NOMO-1 (cell line): ENCODE measurements at regions not wholly inside any gene's neighbourhood (a gene's known extent, or its start where the extent isn't known, plus 50 kb on each side); places are given as distances from the start of the nearest gene placed in this dataset.
"Not testable (repeated sequence)": the region's sequence is repeated elsewhere in the genome, so short reads cannot be mapped to it uniquely, and the experiment has no call there.

Experiments used
- DNase-seq, 2 experiments: peaks; one replicate each; lab custom pipeline; 2025; ENCODE audit not compliant: unreplicated experiment in 2 of 2; lab: John Stamatoyannopoulos, UW

DNA sequence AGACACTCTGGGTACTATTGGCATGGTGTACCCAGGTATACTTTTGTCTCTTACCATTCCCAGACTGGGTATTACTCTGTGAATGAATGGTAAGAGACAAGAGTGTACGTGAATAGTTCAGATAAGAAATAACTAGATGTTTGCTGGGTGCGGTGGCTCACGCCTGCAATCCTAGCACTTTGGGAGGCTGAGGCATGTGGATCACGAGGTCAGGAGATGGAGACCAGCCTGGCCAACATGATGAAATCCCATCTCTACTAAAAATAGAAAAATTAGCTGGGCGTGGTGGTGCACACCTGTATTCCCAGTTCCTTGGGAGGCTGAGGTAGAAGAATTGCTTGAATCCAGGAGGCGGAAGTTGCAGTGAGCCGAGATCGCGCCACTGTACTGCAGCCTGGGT is 75.8 kb upstream of the VKORC1L1 start:
- not testable (repeated sequence) for DNase-seq

DNA sequence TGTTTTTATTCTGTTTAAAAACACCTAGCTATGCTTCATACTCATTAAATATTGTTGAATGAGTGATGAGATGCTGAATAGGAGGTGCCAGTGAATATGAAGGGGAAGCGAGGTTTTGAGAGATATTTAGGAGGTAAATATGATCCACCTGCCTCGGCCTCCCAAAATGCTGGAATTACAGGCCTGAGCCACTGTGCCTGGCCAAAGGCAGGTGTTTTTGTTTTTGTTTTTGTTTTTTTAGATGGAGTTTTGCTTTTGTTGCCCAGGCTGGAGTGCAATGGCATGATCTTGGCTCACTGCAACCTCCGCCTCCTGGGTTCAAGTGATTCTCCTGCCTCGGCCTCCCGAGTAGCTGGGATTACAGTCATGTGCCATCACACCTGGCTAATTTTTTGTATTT is 75.3 kb upstream of the VKORC1L1 start:
- not testable (repeated sequence) for DNase-seq

DNA sequence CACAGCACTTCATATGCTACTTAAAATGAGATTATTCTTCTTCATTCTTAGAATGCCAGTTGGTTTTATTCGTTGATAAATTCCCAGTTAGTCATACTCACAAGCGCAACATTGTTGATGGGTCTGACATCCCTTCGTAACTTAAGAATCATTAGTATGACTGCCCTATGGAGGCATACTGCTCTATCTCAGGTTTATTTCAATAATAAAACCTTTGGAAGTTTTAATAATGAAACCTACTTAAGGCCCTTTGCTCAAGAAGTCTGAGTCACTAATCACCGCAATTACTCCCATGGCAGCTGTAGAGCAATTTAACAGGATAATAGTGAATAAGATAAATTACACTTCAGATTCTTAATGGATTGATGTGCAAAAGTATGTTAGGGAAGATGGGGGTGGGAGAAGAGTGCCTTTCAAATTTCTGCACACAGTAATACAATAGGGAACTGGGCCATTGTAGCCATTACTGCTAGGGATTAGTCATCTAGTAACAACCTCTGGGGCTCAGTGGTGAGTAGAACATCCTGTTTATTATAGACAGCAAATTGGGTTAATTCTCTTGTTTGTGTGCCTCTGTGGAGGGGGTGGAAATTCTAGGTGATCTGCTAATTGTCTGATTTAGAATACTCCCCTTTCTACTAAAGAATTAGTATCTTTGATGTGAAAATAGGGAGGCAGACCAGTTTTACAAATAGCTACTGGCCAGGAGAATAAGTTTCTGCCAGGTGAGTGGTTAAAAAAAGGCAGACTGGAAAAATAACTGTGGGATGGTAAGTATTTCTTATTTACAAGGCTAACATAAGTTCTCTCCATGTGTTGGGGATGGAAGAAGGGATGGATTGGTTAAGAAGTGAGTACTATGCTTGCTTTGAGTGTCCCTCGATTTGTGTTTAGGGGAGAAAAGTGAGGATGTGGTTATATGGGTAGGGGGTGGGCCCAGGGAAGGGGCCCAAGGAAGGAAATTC is 74.5 kb upstream of the VKORC1L1 start:
- peak in 1 of 2 experiments; percentile 5 for DNase-seq

DNA sequence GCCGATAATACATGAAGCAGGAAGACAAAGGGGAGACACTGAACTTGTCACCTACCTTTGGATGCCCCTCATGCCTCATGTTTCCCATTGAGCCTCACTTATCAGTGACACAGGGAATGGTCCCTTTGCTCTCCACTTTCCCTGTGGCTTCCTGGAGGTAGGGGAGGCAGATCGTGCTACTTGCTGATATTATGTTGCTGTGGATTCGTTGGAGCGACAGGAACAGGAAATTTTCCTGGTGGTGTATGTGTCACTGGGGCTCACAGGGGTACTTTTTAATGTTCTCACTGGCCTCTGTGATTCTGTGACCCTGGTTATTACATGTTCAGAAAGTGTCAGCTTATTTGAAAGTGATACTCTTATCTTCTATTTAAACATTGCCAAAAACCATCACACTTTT is 72.7 kb upstream of the VKORC1L1 start:
- DNase-seq, result not testable (repeated sequence)

DNA sequence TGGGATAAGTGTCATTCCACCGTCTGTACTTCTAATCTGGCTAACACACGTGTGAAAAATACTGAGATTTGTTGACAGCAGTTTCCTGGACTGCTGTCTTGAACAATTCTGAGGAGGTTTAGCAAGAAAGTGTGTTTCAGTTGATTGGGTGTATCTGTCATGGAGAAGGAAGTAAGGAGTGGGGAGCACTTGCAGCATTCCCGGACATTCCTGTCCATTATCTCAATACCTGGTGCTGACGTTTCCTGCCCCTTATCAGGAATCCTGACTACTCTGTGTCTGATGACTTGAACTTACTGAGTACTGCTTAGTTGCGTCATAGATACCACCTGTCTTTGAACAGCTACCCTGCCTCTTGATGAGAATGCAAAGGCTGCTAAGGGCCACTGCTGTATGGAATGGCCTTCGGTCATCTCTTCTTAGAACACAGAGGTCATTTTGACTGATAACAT is 72.0 kb upstream of the VKORC1L1 start:
- DNase-seq, result no peak

DNA sequence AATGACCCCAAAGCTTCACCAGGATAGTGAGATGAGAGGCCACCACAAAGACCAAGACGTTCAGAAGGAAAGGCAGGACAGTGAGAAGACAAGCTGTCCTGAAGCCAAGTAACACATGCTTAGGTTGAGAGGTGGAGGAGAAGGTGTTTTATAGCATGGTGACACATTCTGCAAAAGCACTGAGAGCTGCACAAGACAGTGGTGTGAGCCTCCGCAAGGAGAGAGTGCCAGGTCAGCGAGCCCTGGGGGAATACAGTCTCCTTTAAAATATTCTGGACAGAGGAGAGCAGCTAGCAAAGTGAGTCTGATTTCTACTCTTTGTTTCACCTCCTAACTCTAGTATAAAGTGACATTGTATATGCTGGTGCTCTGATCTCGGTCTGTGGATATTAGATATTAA is 68.0 kb upstream of the VKORC1L1 start:
- no peak for DNase-seq

DNA sequence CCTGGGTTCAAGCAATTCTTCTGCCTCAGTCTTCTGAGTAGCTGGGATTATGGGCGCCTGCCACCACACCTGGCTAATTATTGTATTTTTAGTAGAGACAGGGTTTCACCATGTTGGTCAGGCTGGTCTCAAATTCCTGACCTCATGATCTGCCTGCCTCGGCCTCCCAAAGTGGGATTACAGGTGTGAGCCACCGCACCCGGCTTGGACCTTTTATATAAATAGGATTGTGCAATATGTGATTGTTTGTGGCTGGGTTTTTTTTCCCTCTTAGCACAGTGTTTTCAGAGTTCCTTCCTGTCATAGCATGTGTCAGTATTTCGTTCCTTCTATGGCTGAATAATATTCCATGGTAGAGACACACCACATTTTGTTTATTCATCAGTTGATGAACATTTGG is 65.8 kb upstream of the VKORC1L1 start:
- not testable (repeated sequence) for DNase-seq

DNA sequence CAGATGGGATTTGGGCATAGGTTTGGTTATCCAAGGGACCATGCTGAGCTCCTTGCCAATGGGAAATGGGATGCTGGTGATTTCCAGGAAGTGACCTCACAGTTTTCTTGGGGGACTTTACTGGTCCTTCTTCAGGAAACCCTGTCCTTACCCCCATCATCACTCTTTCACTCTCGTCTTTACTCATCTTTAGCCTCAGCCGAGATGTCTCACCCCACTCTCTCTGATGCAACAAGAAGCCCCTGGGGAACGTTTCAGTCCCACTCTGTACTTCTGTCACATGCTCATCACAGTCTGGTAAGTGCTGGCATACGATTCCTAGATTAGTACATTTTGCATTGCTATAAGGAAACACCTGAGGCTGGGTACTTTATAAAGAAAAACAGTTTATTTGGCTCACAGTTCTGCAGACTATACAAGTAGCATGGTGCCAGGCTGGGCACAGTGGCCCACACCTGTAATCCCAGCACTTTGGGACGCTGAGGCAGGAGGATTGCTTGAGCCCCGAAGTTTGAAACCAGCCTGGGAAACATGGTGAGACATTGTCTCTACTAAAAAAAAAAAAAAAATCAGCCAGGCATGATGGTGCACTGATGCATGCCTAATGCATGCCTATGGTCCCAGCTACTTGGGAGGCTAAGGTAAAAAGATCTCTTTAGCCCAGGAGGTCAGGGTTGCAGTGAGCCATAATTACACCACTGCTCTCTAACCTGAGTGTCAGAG is 63.5 kb upstream of the VKORC1L1 start:
- no peak for DNase-seq

DNA sequence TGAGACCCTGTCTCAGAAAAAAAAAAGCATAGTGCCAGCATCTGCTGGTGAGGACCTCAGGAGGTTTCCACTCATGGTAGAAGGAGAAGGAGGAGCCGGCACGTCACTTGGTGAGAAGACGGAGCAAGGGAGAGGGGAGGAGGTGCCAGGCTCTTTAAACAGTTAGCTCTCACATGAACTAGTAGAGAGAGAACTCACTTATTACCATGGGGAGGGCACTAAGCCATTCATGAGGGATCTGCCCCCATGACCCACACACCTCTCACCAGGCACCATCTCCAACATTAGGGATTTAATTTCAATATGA is 62.9 kb upstream of the VKORC1L1 start:
- DNase-seq, result no peak

DNA sequence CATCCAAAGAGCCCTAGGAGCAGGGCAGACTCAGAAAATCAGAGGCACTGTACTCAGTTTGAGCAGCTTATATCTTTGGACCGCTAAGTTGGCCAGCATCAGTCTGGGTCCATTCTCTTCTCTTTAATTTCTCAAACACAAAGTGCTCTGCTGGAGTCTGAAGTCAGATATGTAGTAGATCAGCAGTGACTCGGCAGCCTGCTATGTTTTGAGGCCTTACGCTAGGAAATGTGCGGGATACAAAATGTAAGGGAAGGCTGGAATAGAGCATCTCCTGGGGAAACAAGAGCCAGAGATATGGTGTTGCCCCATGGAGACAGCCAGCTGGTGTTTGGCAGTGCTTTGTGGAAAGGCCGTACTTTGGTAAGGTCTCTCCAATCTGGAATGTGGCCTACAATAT is 60.6 kb upstream of the VKORC1L1 start:
- no peak for DNase-seq

DNA sequence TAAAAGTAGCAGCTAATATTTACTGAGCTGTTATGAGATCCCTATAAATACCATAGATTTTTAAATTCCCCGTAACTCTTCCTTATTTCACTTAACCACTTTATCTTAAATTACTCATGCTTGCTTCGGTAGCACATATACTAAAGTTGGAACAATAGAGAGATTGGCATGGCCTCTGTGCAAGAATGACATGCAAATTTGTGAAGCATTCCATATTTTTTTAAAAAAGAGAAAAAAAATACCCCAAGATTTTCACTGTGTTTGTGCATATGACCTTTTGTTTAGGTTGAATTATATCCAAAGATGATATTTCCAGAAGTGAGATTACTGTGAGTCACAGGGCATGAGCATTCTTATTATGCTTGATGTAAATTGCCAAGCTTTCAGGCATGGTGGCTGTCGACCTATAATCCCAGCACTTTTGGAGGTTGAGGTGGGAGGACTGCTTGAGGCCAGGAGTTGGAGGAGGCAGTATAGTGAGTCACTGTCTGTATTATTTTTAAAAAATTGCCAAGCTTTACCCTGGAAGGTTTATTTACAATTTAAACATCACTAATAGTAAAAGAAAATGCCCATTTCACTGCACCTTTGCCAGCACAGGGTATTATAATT is 58.2 kb upstream of the VKORC1L1 start:
- DNase-seq, result not testable (repeated sequence)

DNA sequence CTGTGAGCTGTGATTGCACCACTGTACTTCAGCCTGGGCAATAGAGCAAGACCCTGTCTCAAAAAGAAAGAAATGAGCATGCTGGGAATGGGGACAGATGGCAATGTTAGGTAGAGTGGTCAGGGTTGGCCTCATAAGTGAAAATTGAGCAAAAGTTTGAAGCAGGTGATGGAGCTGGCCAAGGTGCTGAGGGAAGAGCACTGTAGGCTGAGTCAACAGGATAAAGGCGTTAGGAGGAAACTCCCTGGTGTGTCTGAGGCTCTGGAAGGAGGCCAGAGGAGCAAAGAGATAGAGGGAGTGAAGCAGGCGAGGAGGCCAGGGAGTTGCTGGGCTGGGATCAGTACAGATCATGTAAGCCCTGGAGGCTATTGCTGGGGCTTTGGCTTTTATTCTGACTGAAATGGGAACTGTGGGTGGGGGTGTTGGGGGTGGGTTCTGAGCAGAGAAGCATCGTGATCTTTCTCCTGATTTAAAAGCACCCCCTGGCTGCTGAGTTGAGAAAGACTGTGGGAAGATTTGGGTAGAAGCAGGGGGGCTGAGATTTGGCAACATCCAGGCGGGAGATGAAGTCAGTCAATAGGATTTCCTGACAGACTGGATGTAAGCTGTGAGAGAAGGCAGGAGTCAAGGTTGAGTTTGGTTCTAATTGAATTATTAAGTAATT is 52.5 kb upstream of the VKORC1L1 start:
- DNase-seq, result no peak
